K562 (cell line): ENCODE measurements at regions not wholly inside any gene's neighbourhood (a gene's known extent, or its start where the extent isn't known, plus 50 kb on each side); places are given as distances from the start of the nearest gene placed in this dataset.

Experiments
- BDP1 ChIP-seq: IDR thresholded peaks from 3 replicates; pipeline ENCODE4 v1.6.1; 2011; ENCODE audit not compliant: insufficient read length, insufficient read depth
- CBX3 ChIP-seq, 2 experiments: IDR thresholded peaks; 1 replicate in 1 of 2; 2 replicates in 1 of 2; pipeline ENCODE4 v1.6.1; 2012; ENCODE audit warnings: inconsistent platforms in 2 of 2, low read length in 2 of 2, borderline replicate concordance in 1 of 2, control low read depth in 1 of 2
- FOXK1 ChIP-seq: sonication (generic); formaldehyde crosslinking; IDR thresholded peaks from 2 replicates; pipeline ENCODE4 v1.8.0; 2022; ENCODE audit warnings: missing genetic modification reagents, mild to moderate bottlenecking, borderline replicate concordance
- RAD21 ChIP-seq, 2 experiments: fragments of 250-450 bp in 1 of 2; fragments of 450-650 bp in 1 of 2; sonication (Bioruptor Pico) in 1 of 2; formaldehyde crosslinking in 1 of 2; IDR thresholded peaks in 1 of 2; conservative IDR thresholded peaks in 1 of 2; 2 replicates each; pipeline versions ENCODE4 v1.4.0 to v1.8.0; 2020 to 2022; ENCODE audit warnings: mild to moderate bottlenecking in 2 of 2, moderate library complexity in 1 of 2
- RNF2 ChIP-seq: sonication (generic); IDR thresholded peaks from 2 replicates; pipeline ENCODE4 v1.6.1; 2016

DNA sequence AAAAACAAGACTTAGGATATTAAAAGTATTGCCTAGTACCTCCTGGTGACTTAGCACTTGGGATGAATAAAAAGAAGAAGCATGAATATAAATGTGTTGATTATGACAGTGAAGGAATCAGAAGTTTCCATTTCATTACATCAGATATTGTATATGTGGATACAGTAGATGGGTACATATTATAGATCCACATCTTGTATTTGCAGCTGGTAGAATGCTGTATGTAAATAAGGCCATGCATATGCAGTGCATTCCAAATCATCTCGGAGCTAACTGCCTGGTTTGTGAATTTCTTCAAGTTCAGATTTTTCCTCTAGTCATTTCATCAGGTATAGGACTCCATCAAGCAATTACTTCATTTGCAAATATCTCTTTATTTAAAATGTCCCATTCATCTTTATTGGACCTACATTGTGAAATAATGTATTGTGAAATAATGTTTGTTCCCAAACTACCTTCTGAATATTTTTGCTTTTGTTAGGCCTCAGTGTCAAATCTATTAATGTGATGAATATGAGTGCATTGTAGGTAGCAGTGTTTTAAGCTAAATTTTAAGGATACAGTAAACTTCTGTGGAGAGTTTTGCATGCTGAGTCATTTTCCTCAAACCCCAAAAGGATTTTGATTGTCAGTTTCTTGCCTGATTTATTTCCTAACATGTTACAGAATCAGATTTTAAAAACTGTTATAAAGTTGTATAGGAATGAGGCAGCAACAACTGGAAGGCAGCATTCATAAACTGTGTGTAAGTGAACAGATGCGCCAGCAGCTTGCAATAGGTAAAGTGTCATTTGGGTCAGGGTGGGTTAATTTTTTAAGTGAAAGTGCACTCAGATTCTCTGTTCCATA, 370.8 kb upstream of the RIOK2 start:
- TF ChIP-seq CBX3 (IDR thresholded peaks at IDR 0.05; ENCODE audit: borderline replicate concordance in 1 of 2, low read length in 2 of 2) = no peak
- no peak for TF ChIP-seq RAD21 (CRISPR knock-in tag; conservative IDR thresholded peaks at IDR 0.05 in 1 of 2, IDR thresholded peaks at IDR 0.05 in 1 of 2)
- TF ChIP-seq RNF2 = no peak
- TF ChIP-seq BDP1 = no peak
- no peak for TF ChIP-seq FOXK1 (CRISPR knock-in tag)
